ENCODE measurements at regions not wholly inside any gene's neighbourhood (a gene's known extent, or its start where the extent isn't known, plus 50 kb on each side); places are given as distances from the start of the nearest gene placed in this dataset.

- no peaks in the 10 kb centered on the region for H3K27me3 ChIP-seq (replicated peaks; ENCODE audit: control insufficient read depth, insufficient read depth, low read length)
- H3K4me3 ChIP-seq (replicated peaks; ENCODE audit: low read depth, low read length), result no peak overlapping the region
- DNase-seq (ENCODE audit: extremely low read depth, insufficient read length), result no peak
- H3K36me3 ChIP-seq (ENCODE audit: control insufficient read depth, insufficient read depth, low read length), result no peaks in the 10 kb centered on the region
- TF ChIP-seq CTCF (IDR thresholded peaks at IDR 0.05; ENCODE audit: insufficient read depth, low read length, poor library complexity, severe bottlenecking), result no peak
These were observed 612.5 kb upstream of the ATXN8OS start for GRCh38 chr13:69495096-69495495.

GRCh38 chr13:69487576-69487975, 620.0 kb upstream of the ATXN8OS start:
- H3K36me3 ChIP-seq (ENCODE audit: control insufficient read depth, insufficient read depth, low read length), result no peaks in the 10 kb centered on the region
- DNase-seq (ENCODE audit: extremely low read depth, insufficient read length), result no peak
- no peak overlapping the region for H3K4me3 ChIP-seq (replicated peaks; ENCODE audit: low read depth, low read length)
- H3K27me3 ChIP-seq (replicated peaks; ENCODE audit: control insufficient read depth, insufficient read depth, low read length), result no peaks in the 10 kb centered on the region
- no peak for TF ChIP-seq CTCF (IDR thresholded peaks at IDR 0.05; ENCODE audit: insufficient read depth, low read length, poor library complexity, severe bottlenecking)

GRCh38 chr13:69485991-69486592, 621.5 kb upstream of the ATXN8OS start:
- TF ChIP-seq CTCF (IDR thresholded peaks at IDR 0.05; ENCODE audit: insufficient read depth, low read length, poor library complexity, severe bottlenecking), result no peak
- no peak overlapping the region for H3K4me3 ChIP-seq (replicated peaks; ENCODE audit: low read depth, low read length)
- no peaks in the 10 kb centered on the region for H3K36me3 ChIP-seq (ENCODE audit: control insufficient read depth, insufficient read depth, low read length)
- H3K27me3 ChIP-seq (replicated peaks; ENCODE audit: control insufficient read depth, insufficient read depth, low read length), result no peaks in the 10 kb centered on the region
- DNase-seq (ENCODE audit: extremely low read depth, insufficient read length), result no peak

- DNase-seq (ENCODE audit: extremely low read depth, insufficient read length), result no peak
- no peak for TF ChIP-seq CTCF (IDR thresholded peaks at IDR 0.05; ENCODE audit: insufficient read depth, low read length, poor library complexity, severe bottlenecking)
These were observed 630.2 kb upstream of the ATXN8OS start for GRCh38 chr13:69477451-69477850.

GRCh38 chr13:69474011-69474685, 633.5 kb upstream of the ATXN8OS start:
- TF ChIP-seq CTCF (IDR thresholded peaks at IDR 0.05; ENCODE audit: insufficient read depth, low read length, poor library complexity, severe bottlenecking), result no peak
- Histone ChIP-seq H3K36me3 (ENCODE audit: control insufficient read depth, insufficient read depth, low read length) (no peaks in the 10 kb centered on the region), H3K4me3 (replicated peaks; ENCODE audit: low read depth, low read length) (no peak overlapping the region), H3K27me3 (replicated peaks; ENCODE audit: control insufficient read depth, insufficient read depth, low read length) (no peaks in the 10 kb centered on the region)
- DNase-seq (ENCODE audit: extremely low read depth, insufficient read length), result no peak

More at GRCh38 chr13:69477451-69477850, 630.2 kb upstream of the ATXN8OS start:
- Histone ChIP-seq H3K36me3 (ENCODE audit: control insufficient read depth, insufficient read depth, low read length) (no peaks in the 10 kb centered on the region), H3K27me3 (replicated peaks; ENCODE audit: control insufficient read depth, insufficient read depth, low read length) (no peaks in the 10 kb centered on the region), H3K4me3 (replicated peaks; ENCODE audit: low read depth, low read length) (no peak overlapping the region)
